ENCODE measurements at regions not wholly inside any gene's neighbourhood (a gene's known extent, or its start where the extent isn't known, plus 50 kb on each side); places are given as distances from the start of the nearest gene placed in this dataset.

- Histone ChIP-seq H3K36me3 (ENCODE audit: insufficient read depth, low read length) (no peaks in the 10 kb centered on the region), H3K79me2 (ENCODE audit: insufficient read depth, low read length) (no peaks in the 10 kb centered on the region), H4K20me1 (ENCODE audit: insufficient read depth, low read length, poor library complexity, severe bottlenecking) (no peaks in the 10 kb centered on the region), H3K9me3 (ENCODE audit: insufficient read depth, low read depth, low read length) (no peaks in the 10 kb centered on the region), H3K27me3 (ENCODE audit: insufficient read depth, low read length, poor library complexity, severe bottlenecking) (no peaks in the 10 kb centered on the region), H3K9me2 (replicated peaks; ENCODE audit: low read depth, low read length) (no peaks in the 10 kb centered on the region), H3K4me3 (ENCODE audit: low read length, poor library complexity, severe bottlenecking) (no peak overlapping the region), H3K4me1 (ENCODE audit: insufficient read depth, low read length, poor library complexity, severe bottlenecking) (peaks cover under 1% of the 10 kb centered on the region), H2AFZ (ENCODE audit: low read length) (no peak overlapping the region), H3K4me2 (ENCODE audit: low read depth, low read length, poor library complexity, severe bottlenecking) (no peak overlapping the region), H3F3A (ENCODE audit: low read depth) (no peaks in the 10 kb centered on the region), H3K9ac (ENCODE audit: low read depth, low read length, poor library complexity, severe bottlenecking) (no peak overlapping the region)
- TF ChIP-seq CTCF (conservative IDR thresholded peaks at IDR 0.05; ENCODE audit: low read length): no peak
- no peak for TF ChIP-seq EZH2phosphoT487 (IDR thresholded peaks at IDR 0.05; ENCODE audit: borderline replicate concordance)
Measured at GRCh38 chr20:40503119-40503518, 185.9 kb downstream of the MAFB start.

GRCh38 chr20:40502576-40502975, 186.5 kb downstream of the MAFB start:
- TF ChIP-seq CTCF (conservative IDR thresholded peaks at IDR 0.05; ENCODE audit: low read length): no peak
- TF ChIP-seq EZH2phosphoT487 (IDR thresholded peaks at IDR 0.05; ENCODE audit: borderline replicate concordance): no peak
- Histone ChIP-seq H3K9me2 (replicated peaks; ENCODE audit: low read depth, low read length) (no peaks in the 10 kb centered on the region), H3K9me3 (ENCODE audit: insufficient read depth, low read depth, low read length) (no peaks in the 10 kb centered on the region), H3K27me3 (ENCODE audit: insufficient read depth, low read length, poor library complexity, severe bottlenecking) (no peaks in the 10 kb centered on the region), H4K20me1 (ENCODE audit: insufficient read depth, low read length, poor library complexity, severe bottlenecking) (no peaks in the 10 kb centered on the region), H3K4me3 (ENCODE audit: low read length, poor library complexity, severe bottlenecking) (no peak overlapping the region), H3K9ac (ENCODE audit: low read depth, low read length, poor library complexity, severe bottlenecking) (no peak overlapping the region), H3K36me3 (ENCODE audit: insufficient read depth, low read length) (no peaks in the 10 kb centered on the region), H3F3A (ENCODE audit: low read depth) (no peaks in the 10 kb centered on the region), H3K4me2 (ENCODE audit: low read depth, low read length, poor library complexity, severe bottlenecking) (no peak overlapping the region), H3K4me1 (ENCODE audit: insufficient read depth, low read length, poor library complexity, severe bottlenecking) (peaks cover 4% of the 10 kb centered on the region), H3K79me2 (ENCODE audit: insufficient read depth, low read length) (no peaks in the 10 kb centered on the region), H2AFZ (ENCODE audit: low read length) (no peak overlapping the region)

- TF ChIP-seq CTCF (conservative IDR thresholded peaks at IDR 0.05; ENCODE audit: low read length): no peak
- no peak for TF ChIP-seq EZH2phosphoT487 (IDR thresholded peaks at IDR 0.05; ENCODE audit: borderline replicate concordance)
- Histone ChIP-seq H3F3A (ENCODE audit: low read depth) (no peaks in the 10 kb centered on the region), H3K9me3 (ENCODE audit: insufficient read depth, low read depth, low read length) (no peaks in the 10 kb centered on the region), H3K4me1 (ENCODE audit: insufficient read depth, low read length, poor library complexity, severe bottlenecking) (peaks cover 4% of the 10 kb centered on the region), H3K27me3 (ENCODE audit: insufficient read depth, low read length, poor library complexity, severe bottlenecking) (no peaks in the 10 kb centered on the region), H3K9ac (ENCODE audit: low read depth, low read length, poor library complexity, severe bottlenecking) (no peak overlapping the region), H4K20me1 (ENCODE audit: insufficient read depth, low read length, poor library complexity, severe bottlenecking) (no peaks in the 10 kb centered on the region), H3K79me2 (ENCODE audit: insufficient read depth, low read length) (no peaks in the 10 kb centered on the region), H2AFZ (ENCODE audit: low read length) (no peak overlapping the region), H3K36me3 (ENCODE audit: insufficient read depth, low read length) (no peaks in the 10 kb centered on the region), H3K4me2 (ENCODE audit: low read depth, low read length, poor library complexity, severe bottlenecking) (no peak overlapping the region), H3K9me2 (replicated peaks; ENCODE audit: low read depth, low read length) (no peaks in the 10 kb centered on the region), H3K4me3 (ENCODE audit: low read length, poor library complexity, severe bottlenecking) (no peak overlapping the region)
Measured at GRCh38 chr20:40499391-40499790, 189.6 kb downstream of the MAFB start.
